IgD-negative memory B cell (primary cell): ENCODE measurements at regions not wholly inside any gene's neighbourhood (a gene's known extent, or its start where the extent isn't known, plus 50 kb on each side); places are given as distances from the start of the nearest gene placed in this dataset.

Source experiments
- H3K27ac Mint-ChIP-seq, 3 donors: one replicate each; pipeline ENCODE4 v1.8.0; 2020 to 2022; ENCODE audit warnings: mild to moderate bottlenecking in 3 of 3, mixed read lengths in 3 of 3, moderate library complexity in 1 of 3
- H3K27me3 Mint-ChIP-seq: one replicate; pipeline ENCODE4 v1.8.0; 2021; ENCODE audit warnings: mixed read lengths
- H3K36me3 Mint-ChIP-seq: one replicate; pipeline ENCODE4 v1.8.0; 2020; ENCODE audit warnings: mild to moderate bottlenecking, mixed read lengths
- H3K4me1 Mint-ChIP-seq, 3 donors: one replicate each; pipeline ENCODE4 v1.8.0; 2020 to 2022; ENCODE audit warnings: mixed read lengths in 3 of 3, mild to moderate bottlenecking in 1 of 3
- H3K4me3 Mint-ChIP-seq, 4 donors: one replicate each; pipeline ENCODE4 v1.8.0; 2020 to 2022; ENCODE audit warnings: mild to moderate bottlenecking in 4 of 4, mixed read lengths in 4 of 4, moderate library complexity in 3 of 4
- H3K9me3 Mint-ChIP-seq, 3 donors: one replicate each; pipeline ENCODE4 v1.8.0; 2020 to 2021; ENCODE audit warnings: mixed read lengths in 3 of 3, mild to moderate bottlenecking in 1 of 3

- Mint-ChIP-seq H3K4me3 (no peak overlapping the region), H3K4me1 (no peaks in the 10 kb centered on the region), H3K36me3 (peaks cover 2% of the 10 kb centered on the region), H3K27me3 (peaks cover 3% of the 10 kb centered on the region), H3K9me3 (no peaks in the 10 kb centered on the region), H3K27ac (no peak overlapping the region)
Observed at GRCh38 chr7:106777674-106778299, 87.3 kb upstream of the PIK3CG start.

- Mint-ChIP-seq H3K27me3 (peaks cover 3% of the 10 kb centered on the region), H3K27ac (no peak overlapping the region), H3K9me3 (no peaks in the 10 kb centered on the region), H3K4me3 (no peak overlapping the region), H3K4me1 (peaks cover 0 to 5% (median 0%) of the 10 kb centered on the region in 3 donors), H3K36me3 (peaks cover 2% of the 10 kb centered on the region)
Observed at GRCh38 chr7:106778656-106779250, 86.3 kb upstream of the PIK3CG start.

- Mint-ChIP-seq H3K4me1 (peaks cover 0 to 5% (median 0%) of the 10 kb centered on the region in 3 donors), H3K4me3 (no peak overlapping the region), H3K27ac (peak overlapping the region in 1 of 3 donors; percentile 79), H3K36me3 (peaks cover 2% of the 10 kb centered on the region), H3K27me3 (peaks cover 2% of the 10 kb centered on the region), H3K9me3 (no peaks in the 10 kb centered on the region)
Observed at GRCh38 chr7:106779877-106780276, 85.2 kb upstream of the PIK3CG start.

- Mint-ChIP-seq H3K9me3 (no peaks in the 10 kb centered on the region), H3K36me3 (peaks cover 2% of the 10 kb centered on the region), H3K4me1 (peaks cover 0 to 5% (median 0%) of the 10 kb centered on the region in 3 donors), H3K4me3 (no peak overlapping the region), H3K27me3 (no peaks in the 10 kb centered on the region), H3K27ac (peak overlapping the region in 1 of 3 donors; percentile 79)
Observed at GRCh38 chr7:106781007-106781406, 84.1 kb upstream of the PIK3CG start.

GRCh38 chr7:106781828-106782544 is 83.1 kb upstream of the PIK3CG start:
- Mint-ChIP-seq H3K27ac (no peak overlapping the region), H3K36me3 (peaks cover 2% of the 10 kb centered on the region), H3K27me3 (no peaks in the 10 kb centered on the region), H3K9me3 (no peaks in the 10 kb centered on the region), H3K4me1 (peaks cover 0 to 5% (median 0%) of the 10 kb centered on the region in 3 donors), H3K4me3 (no peak overlapping the region)

GRCh38 chr7:106783286-106783685 is 81.8 kb upstream of the PIK3CG start:
- no peaks in the 10 kb centered on the region for H3K27me3 Mint-ChIP-seq
- H3K27ac Mint-ChIP-seq, result no peak overlapping the region
- no peaks in the 10 kb centered on the region for H3K9me3 Mint-ChIP-seq
- no peak overlapping the region for H3K4me3 Mint-ChIP-seq
- peaks cover 0 to 5% (median 0%) of the 10 kb centered on the region in 3 donors for H3K4me1 Mint-ChIP-seq
- H3K36me3 Mint-ChIP-seq, result peaks cover 2% of the 10 kb centered on the region

- Mint-ChIP-seq H3K27me3 (no peaks in the 10 kb centered on the region), H3K4me3 (no peak overlapping the region), H3K9me3 (no peaks in the 10 kb centered on the region), H3K36me3 (no peaks in the 10 kb centered on the region), H3K4me1 (no peaks in the 10 kb centered on the region), H3K27ac (no peak overlapping the region)
Observed at GRCh38 chr7:106788637-106789036, 76.4 kb upstream of the PIK3CG start.

- Mint-ChIP-seq H3K36me3 (no peaks in the 10 kb centered on the region), H3K4me1 (no peaks in the 10 kb centered on the region), H3K4me3 (no peak overlapping the region), H3K9me3 (no peaks in the 10 kb centered on the region), H3K27ac (no peak overlapping the region), H3K27me3 (no peaks in the 10 kb centered on the region)
Observed at GRCh38 chr7:106791526-106791925, 73.6 kb upstream of the PIK3CG start.

GRCh38 chr7:106792233-106792926 is 72.7 kb upstream of the PIK3CG start:
- H3K4me1 Mint-ChIP-seq, result no peaks in the 10 kb centered on the region
- no peak overlapping the region for H3K27ac Mint-ChIP-seq
- no peak overlapping the region for H3K4me3 Mint-ChIP-seq
- H3K36me3 Mint-ChIP-seq, result no peaks in the 10 kb centered on the region
- H3K9me3 Mint-ChIP-seq, result peaks cover 0 to 1% (median 0%) of the 10 kb centered on the region in 3 donors
- H3K27me3 Mint-ChIP-seq, result no peaks in the 10 kb centered on the region

GRCh38 chr7:106793015-106793975 is 71.8 kb upstream of the PIK3CG start:
- Mint-ChIP-seq H3K4me1 (no peaks in the 10 kb centered on the region), H3K27ac (peak overlapping the region in 1 of 3 donors; percentile 23), H3K4me3 (no peak overlapping the region), H3K36me3 (no peaks in the 10 kb centered on the region), H3K27me3 (no peaks in the 10 kb centered on the region), H3K9me3 (peaks cover 0 to 1% (median 0%) of the 10 kb centered on the region in 3 donors)

- Mint-ChIP-seq H3K27me3 (no peaks in the 10 kb centered on the region), H3K27ac (peak overlapping the region in 1 of 3 donors; percentile 52), H3K4me1 (no peaks in the 10 kb centered on the region), H3K9me3 (peaks cover 1 to 3% (median 1%) of the 10 kb centered on the region in 3 donors), H3K36me3 (no peaks in the 10 kb centered on the region), H3K4me3 (no peak overlapping the region)
Observed at GRCh38 chr7:106794276-106795083, 70.6 kb upstream of the PIK3CG start.

- Mint-ChIP-seq H3K9me3 (peaks cover 1 to 3% (median 1%) of the 10 kb centered on the region in 3 donors), H3K27me3 (no peaks in the 10 kb centered on the region), H3K36me3 (no peaks in the 10 kb centered on the region), H3K4me1 (no peaks in the 10 kb centered on the region), H3K27ac (peak overlapping the region in 1 of 3 donors; percentile 52), H3K4me3 (no peak overlapping the region)
Observed at GRCh38 chr7:106795084-106795876, 69.8 kb upstream of the PIK3CG start.

GRCh38 chr7:106795877-106796231 is 69.2 kb upstream of the PIK3CG start:
- H3K27me3 Mint-ChIP-seq, result no peaks in the 10 kb centered on the region

More at GRCh38 chr7:106795877-106796231, 69.2 kb upstream of the PIK3CG start:
- Mint-ChIP-seq H3K4me1 (no peaks in the 10 kb centered on the region), H3K9me3 (peaks cover 1 to 3% (median 1%) of the 10 kb centered on the region in 3 donors), H3K36me3 (no peaks in the 10 kb centered on the region), H3K27ac (no peak overlapping the region), H3K4me3 (no peak overlapping the region)
